HepG2 (cell line): ENCODE measurements at regions not wholly inside any gene's neighbourhood (a gene's known extent, or its start where the extent isn't known, plus 50 kb on each side); places are given as distances from the start of the nearest gene placed in this dataset.

Experiments used
- ATAC-seq: fragments of 200-7000 bp; cut with Tn5 transposase; 3 replicates; pipeline ENCODE4 v1.9.1; 2020; ENCODE audit warnings: mild to moderate bottlenecking, moderate library complexity
- BruUV-seq: library from RNA; stranded (reverse); fragments of 400-500 nt; replicated peaks from 2 replicates; lab custom pipeline; 2021; lab: Mats Ljungman, UMichigan
- CTCF ChIA-PET: fragments of 300-600 bp; formaldehyde crosslinking; extraction: SDS; loops from one replicate; lab custom pipeline; 2021; ENCODE audit warnings: low total read pairs, inconsistent platforms, low intra/inter-chr PET ratio; lab: Yijun Ruan, JAX
- POLR2A ChIA-PET: fragments of 350-600 bp; sonication (Branson Sonifier 250); formaldehyde crosslinking; loops from one replicate; lab custom pipeline; 2020; ENCODE audit warnings: antibody characterized with exemption, inconsistent platforms; lab: Yijun Ruan, JAX
- DNase-seq: peaks from one replicate; pipeline ENCODE4 v3.0.0-alpha.2; 2015; ENCODE audit warnings: low spot score
- FAIRE-seq: peaks from 3 replicates; lab custom pipeline; 2011; peaks lifted over from hg19 to GRCh38; lab: Jason Lieb, UNC
- H2AFZ ChIP-seq: one replicate; pipeline ENCODE4 v1.6.1; 2011; ENCODE audit warnings: low read length, inconsistent platforms
- H3K27ac ChIP-seq: fragments of 300-600 bp; 3 replicates; pipeline ENCODE4 v1.8.0; 2011; ENCODE audit warnings: mixed run types, mild to moderate bottlenecking, mixed read lengths, low read length, inconsistent platforms; ENCODE audit not compliant: insufficient read depth; ENCODE audit errors: extremely low read length
- H3K27me3 ChIP-seq, 2 experiments: fragments of 200-600 bp in 1 of 2; 2 replicates in 1 of 2; 3 replicates in 1 of 2; pipeline versions ENCODE4 v1.6.0 to v1.8.0; 2011; ENCODE audit warnings: low read length in 2 of 2, mild to moderate bottlenecking in 2 of 2, moderate library complexity in 2 of 2, inconsistent platforms in 1 of 2; ENCODE audit not compliant: insufficient read depth in 2 of 2, control insufficient read depth in 1 of 2
- H3K36me3 ChIP-seq, 2 experiments: fragments of 200-600 bp in 1 of 2; replicated peaks in 1 of 2; 2 replicates in 1 of 2; 3 replicates in 1 of 2; pipeline versions ENCODE4 v1.5.1 to v1.8.0; 2011; ENCODE audit warnings: low read length in 2 of 2, inconsistent platforms in 1 of 2; ENCODE audit not compliant: insufficient read depth in 2 of 2, control insufficient read depth in 1 of 2
- H3K4me1 ChIP-seq: 2 replicates; pipeline ENCODE4 v1.5.1; 2012; ENCODE audit warnings: low read length, inconsistent platforms; ENCODE audit not compliant: insufficient read depth
- H3K4me2 ChIP-seq: 2 replicates; pipeline ENCODE4 v1.6.0; 2011; ENCODE audit warnings: low read depth, low read length, inconsistent platforms
- H3K4me3 ChIP-seq, 3 experiments: fragments of 200-600 bp in 1 of 3; sonication (generic), shearing (Covaris generic) in 1 of 3; replicated peaks in 1 of 3; 2 replicates each; pipeline ENCODE4 v1.5.1; 2011 to 2016; ENCODE audit warnings: low read length in 3 of 3, inconsistent platforms in 2 of 3, low read depth in 2 of 3, mild to moderate bottlenecking in 2 of 3, control low read depth in 1 of 3, mixed read lengths in 1 of 3; ENCODE audit not compliant: insufficient read depth in 1 of 3
- H3K79me2 ChIP-seq: one replicate; pipeline ENCODE4 v1.6.1; 2011; ENCODE audit warnings: low read length, inconsistent platforms; ENCODE audit not compliant: insufficient read depth
- H3K9ac ChIP-seq: 2 replicates; pipeline ENCODE4 v1.6.0; 2011; ENCODE audit warnings: mild to moderate bottlenecking, low read depth, low read length, inconsistent platforms; ENCODE audit not compliant: insufficient read depth
- H3K9me3 ChIP-seq: 2 replicates; pipeline ENCODE4 v1.5.1; 2012; ENCODE audit warnings: mild to moderate bottlenecking, low read length
- H4K20me1 ChIP-seq: 2 replicates; pipeline ENCODE4 v1.6.0; 2011; ENCODE audit warnings: inconsistent platforms, mild to moderate bottlenecking, low read length, moderate library complexity; ENCODE audit not compliant: insufficient read depth
- ATF2 ChIP-seq: sonication (generic); formaldehyde crosslinking; IDR thresholded peaks from 2 replicates; pipeline ENCODE4 v1.4.0; 2020; ENCODE audit warnings: missing genetic modification reagents
- BORCS8-MEF2B ChIP-seq: sonication (generic); formaldehyde crosslinking; IDR thresholded peaks from 2 replicates; pipeline ENCODE4 v1.8.0; 2022; ENCODE audit warnings: mild to moderate bottlenecking, missing genetic modification reagents
- ETV5 ChIP-seq: IDR thresholded peaks from 2 replicates; pipeline ENCODE4 v1.6.1; 2018; ENCODE audit warnings: missing biosample characterization, missing genetic modification reagents, inconsistent platforms, borderline replicate concordance
- GTF3A ChIP-seq: sonication (generic); formaldehyde crosslinking; conservative IDR thresholded peaks from 2 replicates; pipeline ENCODE4 v1.4.0; 2020; ENCODE audit warnings: mild to moderate bottlenecking, missing genetic modification reagents
- KAT8 ChIP-seq: IDR thresholded peaks from 2 replicates; pipeline ENCODE4 v1.6.1; 2016; ENCODE audit warnings: missing genetic modification reagents, missing compliant biosample characterization
- MYPOP ChIP-seq: sonication (generic); formaldehyde crosslinking; IDR thresholded peaks from 2 replicates; pipeline ENCODE4 v1.8.1; 2023; ENCODE audit warnings: mild to moderate bottlenecking, moderate library complexity, missing genetic modification reagents
- PRMT3 ChIP-seq: sonication (generic); formaldehyde crosslinking; IDR thresholded peaks from 2 replicates; pipeline ENCODE4 v1.8.1; 2022; ENCODE audit warnings: low read depth, mild to moderate bottlenecking, moderate library complexity, missing genetic modification reagents, borderline replicate concordance
- TBX3 ChIP-seq: fragments of 450-650 bp; IDR thresholded peaks from 2 replicates; pipeline ENCODE4 v1.6.1; 2017; ENCODE audit warnings: antibody characterized with exemption, mild to moderate bottlenecking, inconsistent platforms, borderline replicate concordance
- TOPORS ChIP-seq: sonication (generic); formaldehyde crosslinking; IDR thresholded peaks from 2 replicates; pipeline ENCODE4 v1.8.0; 2023; ENCODE audit warnings: mild to moderate bottlenecking, missing genetic modification reagents
- ZNF251 ChIP-seq: sonication (generic); formaldehyde crosslinking; IDR thresholded peaks from 2 replicates; pipeline ENCODE4 v1.9.0; 2021; ENCODE audit warnings: mild to moderate bottlenecking, missing genetic modification reagents
- ZNF333 ChIP-seq: sonication (generic); formaldehyde crosslinking; IDR thresholded peaks from 2 replicates; pipeline ENCODE4 v1.4.0; 2020; ENCODE audit warnings: mild to moderate bottlenecking, missing genetic modification reagents, borderline replicate concordance
- ZNF503 ChIP-seq: sonication (generic); formaldehyde crosslinking; IDR thresholded peaks from 2 replicates; pipeline ENCODE4 v1.4.0; 2020; ENCODE audit warnings: missing genetic modification reagents
- ZNF841 ChIP-seq: sonication (generic); formaldehyde crosslinking; IDR thresholded peaks from 2 replicates; pipeline ENCODE4 v1.8.1; 2023; ENCODE audit warnings: missing genetic modification reagents, borderline replicate concordance
- WGBS: methylation state at CpG from one replicate; pipeline ENCODE4 v1.1.6; 2017; ENCODE audit warnings: low lambda C conversion rate; 5-methylcytosine and 5-hydroxymethylcytosine counted together
- in situ Hi-C: cut with HindIII; loops from 2 replicates; pipeline ENCODE4 v1.10.0; 2017; ENCODE audit warnings: low pct_unique_long_range_greater_than_20kb; ENCODE audit not compliant: extremely low pct_ligation_motif_present
- intact Hi-C: fragments of 100-400 bp; cut with micrococcal nuclease; formaldehyde crosslinking; loops from one replicate; pipeline ENCODE4 v1.10.0; 2022; ENCODE audit not compliant: unreplicated experiment

GRCh38 chr2:64289251-64289650 is 145.0 kb upstream of the PELI1 start:
- DNase-seq, result no peak
- ChIA-PET POLR2A (no interaction called here), CTCF (no interaction called here)
- WGBS, result 22% methylated on average over 5 of the region's 5 CpGs
- no peak overlapping the region for H3K4me2 ChIP-seq
- TF ChIP-seq KAT8 (CRISPR knock-in tag), result no peak
- no peak for TF ChIP-seq ZNF333 (CRISPR knock-in tag)
- TF ChIP-seq ETV5 (CRISPR knock-in tag), result no peak
- TF ChIP-seq ZNF841 (CRISPR knock-in tag), result no peak
- TF ChIP-seq BORCS8-MEF2B, result no peak
- no peak for TF ChIP-seq PRMT3
- no peak for TF ChIP-seq ATF2 (CRISPR knock-in tag)
- TF ChIP-seq MYPOP (CRISPR knock-in tag), result no peak
- TF ChIP-seq GTF3A, result no peak
- TF ChIP-seq TBX3, result no peak
- no peak for TF ChIP-seq ZNF503
- TF ChIP-seq TOPORS, result no peak
- TF ChIP-seq ZNF251 (CRISPR knock-in tag), result no peak
- no peaks in the 10 kb centered on the region for H3K4me1 ChIP-seq
- no peak overlapping the region for H3K9ac ChIP-seq
- no peaks in the 10 kb centered on the region for H3K79me2 ChIP-seq
- no peaks in the 10 kb centered on the region for H3K36me3 ChIP-seq
- no TSS peak for BruUV-seq
- no peak for ATAC-seq
- in situ Hi-C loops, result no loop called here
- H4K20me1 ChIP-seq, result no peaks in the 10 kb centered on the region
- FAIRE-seq, result no peak
- H3K9me3 ChIP-seq, result no peaks in the 10 kb centered on the region
- H3K4me3 ChIP-seq, result no peak overlapping the region
- intact Hi-C loops, result no loop called here
- H3K27ac ChIP-seq, result no peak overlapping the region
- peaks cover 5 to 24% of the 10 kb centered on the region in 2 experiments; a peak in 2 of 5 replicates for H3K27me3 ChIP-seq
- H2AFZ ChIP-seq, result no peak overlapping the region
